HCT116 (cell line): ENCODE measurements at regions not wholly inside any gene's neighbourhood (a gene's known extent, or its start where the extent isn't known, plus 50 kb on each side); places are given as distances from the start of the nearest gene placed in this dataset.
"Not testable (repeated sequence)": the region's sequence is repeated elsewhere in the genome, so short reads cannot be mapped to it uniquely, and the experiment has no call there.

Experiments
- ATAC-seq: fragments of 200-7000 bp; cut with Tn5 transposase; 2 replicates; pipeline ENCODE4 v1.9.1; 2020; ENCODE audit warnings: mild to moderate bottlenecking, moderate library complexity
- BruUV-seq: library from RNA; stranded (reverse); fragments of 400-500 nt; replicated peaks from 2 replicates; lab custom pipeline; 2021; lab: Mats Ljungman, UMichigan
- CTCF ChIA-PET: fragments of 300-600 bp; sonication (Branson Sonifier 250); formaldehyde crosslinking; loops from one replicate; lab custom pipeline; 2021; ENCODE audit warnings: antibody characterized with exemption; lab: Charles Lee
- POLR2A ChIA-PET: fragments of 300-600, 350-600 bp; sonication (Branson Sonifier 250); formaldehyde crosslinking; loops from one replicate; lab custom pipeline; 2021; ENCODE audit warnings: antibody characterized with exemption; lab: Charles Lee
- RAD21 ChIA-PET, 2 experiments: fragments of 300-600 bp; sonication (Branson Sonifier 250); formaldehyde crosslinking; loops; one replicate each; lab custom pipeline; 2023; ENCODE audit warnings: low total read pairs in 2 of 2; ENCODE audit not compliant: uncharacterized antibody in 2 of 2, unreplicated experiment in 2 of 2, low non-redundant PET in 1 of 2; lab: Charles Lee
- DNase-seq: peaks from one replicate; pipeline ENCODE4 v3.0.0-alpha.2; 2010; ENCODE audit warnings: low read depth, low spot score
- H2AFZ ChIP-seq: fragments of 200-600 bp; shearing (Covaris generic), sonication (generic); 2 replicates; pipeline ENCODE4 v1.6.1; 2017; ENCODE audit warnings: low read depth, mixed run types, mixed read lengths, antibody characterized with exemption, low read length; ENCODE audit not compliant: poor library complexity, severe bottlenecking
- H3K27ac ChIP-seq: 2 replicates; pipeline ENCODE4 v1.5.1; 2012; ENCODE audit warnings: low read depth, low read length
- H3K27me3 ChIP-seq: fragments of 200-600 bp; sonication (generic); 2 replicates; pipeline ENCODE4 v1.6.1; 2016; ENCODE audit warnings: mixed run types, low read length, mixed read lengths; ENCODE audit not compliant: insufficient read depth
- H3K36me3 ChIP-seq, 2 experiments: fragments of 200-500 bp in 1 of 2; fragments of 200-600 bp in 1 of 2; sonication (Bioruptor generic) in 1 of 2; sonication (generic) in 1 of 2; 2 replicates each; pipeline versions ENCODE4 v1.5.1 to v1.6.1; 2014 to 2016; ENCODE audit warnings: low read length in 2 of 2, inconsistent platforms in 1 of 2, mixed read lengths in 1 of 2, mixed run types in 1 of 2; ENCODE audit not compliant: insufficient read depth in 2 of 2, control insufficient read depth in 1 of 2
- H3K4me1 ChIP-seq, 2 experiments: fragments of 200-600 bp in 1 of 2; sonication (generic) in 1 of 2; 2 replicates each; pipeline versions ENCODE4 v1.5.1 to v1.6.1; 2012 to 2017; ENCODE audit warnings: low read length in 2 of 2, inconsistent platforms in 1 of 2, mild to moderate bottlenecking in 1 of 2, mixed read lengths in 1 of 2, mixed run types in 1 of 2, moderate library complexity in 1 of 2; ENCODE audit not compliant: insufficient read depth in 2 of 2, control insufficient read depth in 1 of 2
- H3K4me2 ChIP-seq: fragments of 200-600 bp; sonication (generic); 2 replicates; pipeline ENCODE4 v1.6.1; 2017; ENCODE audit warnings: mixed run types, low read length, mixed read lengths
- H3K4me3 ChIP-seq, 2 experiments: fragments of 200-600 bp in 1 of 2; sonication (generic) in 1 of 2; replicated peaks in 1 of 2; 2 replicates each; pipeline ENCODE4 v1.5.1; 2011 to 2016; ENCODE audit warnings: low read length in 2 of 2, control low read depth in 1 of 2, low read depth in 1 of 2, mild to moderate bottlenecking in 1 of 2, mixed read lengths in 1 of 2, mixed run types in 1 of 2
- H3K79me2 ChIP-seq: fragments of 200-600 bp; sonication (generic); 2 replicates; pipeline ENCODE4 v1.6.1; 2017; ENCODE audit warnings: mild to moderate bottlenecking, mixed run types, low read length, moderate library complexity, mixed read lengths; ENCODE audit not compliant: insufficient read depth
- H3K9ac ChIP-seq: fragments of 200-600 bp; sonication (generic); 2 replicates; pipeline ENCODE4 v1.6.1; 2016; ENCODE audit warnings: low read length, mixed read lengths
- H3K9me2 ChIP-seq: fragments of 200-600 bp; sonication (generic), shearing (Covaris generic); 2 replicates; pipeline ENCODE4 v1.6.1; 2017; ENCODE audit warnings: mixed run types, mild to moderate bottlenecking, moderate library complexity; ENCODE audit not compliant: insufficient read depth
- H3K9me3 ChIP-seq, 2 experiments: fragments of 200-500 bp in 1 of 2; fragments of 200-600 bp in 1 of 2; sonication (Bioruptor generic) in 1 of 2; sonication (generic) in 1 of 2; 2 replicates each; pipeline ENCODE4 v1.6.1; 2014 to 2017; ENCODE audit warnings: low read length in 2 of 2, mixed read lengths in 2 of 2, inconsistent platforms in 1 of 2, low read depth in 1 of 2, mild to moderate bottlenecking in 1 of 2, mixed run types in 1 of 2, moderate library complexity in 1 of 2; ENCODE audit not compliant: control insufficient read depth in 1 of 2, insufficient read depth in 1 of 2
- H4K20me1 ChIP-seq: fragments of 200-600 bp; sonication (generic), shearing (Covaris generic); 2 replicates; pipeline ENCODE4 v1.6.1; 2017; ENCODE audit warnings: mixed run types, mild to moderate bottlenecking, moderate library complexity; ENCODE audit not compliant: insufficient read depth
- ATF3 ChIP-seq: IDR thresholded peaks from 2 replicates; pipeline ENCODE4 v1.6.1; 2012
- CBX3 ChIP-seq: IDR thresholded peaks from 2 replicates; pipeline ENCODE4 v1.6.1; 2012; ENCODE audit warnings: low read depth
- CEBPB ChIP-seq: IDR thresholded peaks from 2 replicates; pipeline ENCODE4 v1.6.1; 2012; ENCODE audit warnings: low read depth
- CTCF ChIP-seq, 3 experiments: fragments of 200-600 bp in 1 of 3; sonication (generic) in 1 of 3; IDR thresholded peaks in 2 of 3; conservative IDR thresholded peaks in 1 of 3; 2 replicates each; pipeline ENCODE4 v1.5.1; 2012 to 2017; ENCODE audit warnings: low read depth in 2 of 3, low read length in 2 of 3, antibody characterized with exemption in 1 of 3, borderline replicate concordance in 1 of 3, control low read depth in 1 of 3, mild to moderate bottlenecking in 1 of 3, mixed read lengths in 1 of 3, mixed run types in 1 of 3, moderate library complexity in 1 of 3; ENCODE audit not compliant: insufficient read depth in 1 of 3
- EGR1 ChIP-seq: IDR thresholded peaks from 2 replicates; pipeline ENCODE4 v1.6.1; 2012; ENCODE audit warnings: low read depth
- EZH2phosphoT487 ChIP-seq: fragments of 200-600 bp; IDR thresholded peaks from 2 replicates; pipeline ENCODE4 v1.6.1; 2018; ENCODE audit warnings: antibody characterized with exemption, borderline replicate concordance
- JUND ChIP-seq: IDR thresholded peaks from 2 replicates; pipeline ENCODE4 v1.6.1; 2012
- MAX ChIP-seq: IDR thresholded peaks from 2 replicates; pipeline ENCODE4 v1.6.1; 2012
- POLR2A ChIP-seq: IDR thresholded peaks from 2 replicates; pipeline ENCODE4 v1.7.0; 2011; ENCODE audit warnings: borderline replicate concordance; ENCODE audit not compliant: insufficient read depth, insufficient read length; ENCODE audit errors: extremely low read depth
- POLR2AphosphoS5 ChIP-seq: IDR thresholded peaks from 2 replicates; pipeline ENCODE4 v1.6.1; 2011; ENCODE audit warnings: mild to moderate bottlenecking, low read depth, low read length, moderate library complexity
- RAD21 ChIP-seq: IDR thresholded peaks from 2 replicates; pipeline ENCODE4 v1.6.1; 2012; ENCODE audit warnings: low read depth, mild to moderate bottlenecking
- REST ChIP-seq: IDR thresholded peaks from 2 replicates; pipeline ENCODE4 v1.6.1; 2012; ENCODE audit warnings: low read depth
- SIN3A ChIP-seq: IDR thresholded peaks from 2 replicates; pipeline ENCODE4 v1.6.1; 2012; ENCODE audit warnings: low read depth
- SP1 ChIP-seq: IDR thresholded peaks from 2 replicates; pipeline ENCODE4 v1.6.1; 2012; ENCODE audit warnings: low read depth
- SRF ChIP-seq: IDR thresholded peaks from 2 replicates; pipeline ENCODE4 v1.6.1; 2012; ENCODE audit warnings: low read depth
- TCF7L2 ChIP-seq: IDR thresholded peaks from 2 replicates; pipeline ENCODE4 v1.7.0; 2011; ENCODE audit warnings: borderline replicate concordance, inconsistent platforms; ENCODE audit not compliant: insufficient read depth, insufficient read length; ENCODE audit errors: extremely low read depth
- YY1 ChIP-seq: IDR thresholded peaks from 2 replicates; pipeline ENCODE4 v1.6.1; 2011; ENCODE audit warnings: low read length, low read depth, moderate library complexity, mild to moderate bottlenecking; ENCODE audit not compliant: insufficient replicate concordance; ENCODE audit errors: extremely low read depth
- ZFX ChIP-seq: fragments of 450-650 bp; IDR thresholded peaks from 2 replicates; pipeline ENCODE4 v1.6.1; 2017
- ZNF274 ChIP-seq: fragments of 200-500 bp; sonication (Bioruptor generic); IDR thresholded peaks from 2 replicates; pipeline ENCODE4 v1.6.1; 2014; ENCODE audit warnings: mild to moderate bottlenecking, low read depth, low read length, inconsistent platforms
- intact Hi-C: fragments of 100-400 bp; cut with micrococcal nuclease; formaldehyde crosslinking; loops from 2 replicates; pipeline ENCODE4 v1.10.0; 2022

GRCh38 chr20:20785226-20785625, 72.8 kb upstream of the RALGAPA2 start:
- no peak overlapping the region for H3K4me3 ChIP-seq
- intact Hi-C loops: no loop called here
- H3K9ac ChIP-seq: no peak overlapping the region
- H3K9me3 ChIP-seq: no peaks in the 10 kb centered on the region
- no peak overlapping the region for H3K27ac ChIP-seq
- peaks cover 7% of the 10 kb centered on the region; the same call in 1 of the 2 replicates for H3K27me3 ChIP-seq
- no peak for ATAC-seq
- H2AFZ ChIP-seq: no peak overlapping the region
- H3K9me2 ChIP-seq: no peaks in the 10 kb centered on the region
- no peak for DNase-seq
- ChIA-PET POLR2A (no interaction called here), RAD21 (no interaction called here), CTCF (no interaction called here)
- no TSS peak for BruUV-seq
- H3K36me3 ChIP-seq: no peaks in the 10 kb centered on the region
- no peak for TF ChIP-seq POLR2AphosphoS5
- no peak for TF ChIP-seq CEBPB
- TF ChIP-seq RAD21: no peak
- no peak for TF ChIP-seq CBX3
- TF ChIP-seq REST: no peak
- no peak for TF ChIP-seq EGR1
- no peak for TF ChIP-seq POLR2A
- TF ChIP-seq TCF7L2: no peak
- no peak for TF ChIP-seq YY1
- no peak for TF ChIP-seq SP1
- TF ChIP-seq CTCF (IDR thresholded peaks at IDR 0.05 in 2 of 3, conservative IDR thresholded peaks at IDR 0.05 in 1 of 3; ENCODE audit: borderline replicate concordance in 1 of 3, insufficient read depth in 1 of 3, low read depth in 2 of 3, low read length in 2 of 3): no peak
- TF ChIP-seq MAX: no peak
- TF ChIP-seq JUND: no peak
- no peak for TF ChIP-seq SIN3A
- no peak for TF ChIP-seq ZFX
- TF ChIP-seq SRF: no peak
- no peak for TF ChIP-seq ZNF274
- no peak for TF ChIP-seq ATF3
- no peak for TF ChIP-seq EZH2phosphoT487
- no peak overlapping the region for H3K4me2 ChIP-seq
- H4K20me1 ChIP-seq: no peaks in the 10 kb centered on the region
- H3K79me2 ChIP-seq: no peaks in the 10 kb centered on the region
- H3K4me1 ChIP-seq: no peaks in the 10 kb centered on the region

DNA sequence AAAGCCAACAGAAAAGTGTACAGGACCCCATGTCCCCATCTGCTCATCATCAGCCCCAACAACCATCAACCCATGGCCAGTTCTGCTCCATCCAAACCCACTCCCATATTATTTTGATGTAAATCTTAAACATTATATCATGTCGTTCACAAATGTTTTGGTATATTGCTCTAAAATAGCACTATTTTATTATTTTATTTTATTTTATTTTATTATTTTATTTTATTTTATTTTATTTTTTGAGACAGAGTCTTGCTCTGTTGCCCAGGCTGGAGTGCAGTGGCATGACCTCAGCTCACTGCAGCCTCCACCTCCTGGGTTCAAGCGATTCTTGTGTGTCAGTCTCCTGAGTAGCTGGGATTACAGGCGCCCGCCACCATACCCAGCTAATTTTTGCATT, 72.0 kb upstream of the RALGAPA2 start:
- H3K9me3 ChIP-seq, H4K20me1 ChIP-seq, ATAC-seq, H2AFZ ChIP-seq, H3K79me2 ChIP-seq, BruUV-seq, intact Hi-C loops, H3K27me3 ChIP-seq, DNase-seq, CTCF ChIA-PET, H3K9me2 ChIP-seq, RAD21 ChIA-PET, H3K9ac ChIP-seq, H3K4me1 ChIP-seq, POLR2A ChIA-PET, H3K4me3 ChIP-seq, H3K27ac ChIP-seq, H3K36me3 ChIP-seq, H3K4me2 ChIP-seq: not testable (repeated sequence)
